ENCODE measurements at regions not wholly inside any gene's neighbourhood (a gene's known extent, or its start where the extent isn't known, plus 50 kb on each side); places are given as distances from the start of the nearest gene placed in this dataset.

DNA sequence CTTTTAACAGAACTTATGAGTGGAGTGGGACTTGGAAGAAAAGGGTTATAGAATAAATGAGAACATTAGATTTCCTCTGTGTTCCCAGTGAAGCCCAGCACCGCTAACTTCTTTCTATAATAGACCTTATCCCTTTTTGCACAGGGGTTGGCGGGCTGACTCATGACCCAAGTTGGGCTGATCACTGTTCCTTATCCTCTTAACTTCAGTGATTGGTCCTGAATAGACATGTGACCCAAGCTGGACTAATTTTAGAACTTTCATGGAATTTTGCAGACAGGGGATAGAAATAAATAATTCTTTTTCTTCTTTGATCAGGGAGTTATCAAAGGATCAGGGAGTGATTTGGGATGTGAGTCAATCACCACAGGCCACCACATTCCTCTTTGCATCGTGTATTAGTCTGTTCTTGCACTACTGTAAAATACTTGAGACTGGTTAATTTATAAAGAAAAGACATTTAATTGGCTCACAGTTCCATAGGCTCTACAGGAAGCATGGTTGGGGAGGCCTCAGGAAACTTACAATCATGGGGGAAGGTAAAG lies 75.9 kb downstream of the UCHL1 start:
- no peak for DNase-seq (ENCODE audit: low spot score)
- TF ChIP-seq, protein P1, sequence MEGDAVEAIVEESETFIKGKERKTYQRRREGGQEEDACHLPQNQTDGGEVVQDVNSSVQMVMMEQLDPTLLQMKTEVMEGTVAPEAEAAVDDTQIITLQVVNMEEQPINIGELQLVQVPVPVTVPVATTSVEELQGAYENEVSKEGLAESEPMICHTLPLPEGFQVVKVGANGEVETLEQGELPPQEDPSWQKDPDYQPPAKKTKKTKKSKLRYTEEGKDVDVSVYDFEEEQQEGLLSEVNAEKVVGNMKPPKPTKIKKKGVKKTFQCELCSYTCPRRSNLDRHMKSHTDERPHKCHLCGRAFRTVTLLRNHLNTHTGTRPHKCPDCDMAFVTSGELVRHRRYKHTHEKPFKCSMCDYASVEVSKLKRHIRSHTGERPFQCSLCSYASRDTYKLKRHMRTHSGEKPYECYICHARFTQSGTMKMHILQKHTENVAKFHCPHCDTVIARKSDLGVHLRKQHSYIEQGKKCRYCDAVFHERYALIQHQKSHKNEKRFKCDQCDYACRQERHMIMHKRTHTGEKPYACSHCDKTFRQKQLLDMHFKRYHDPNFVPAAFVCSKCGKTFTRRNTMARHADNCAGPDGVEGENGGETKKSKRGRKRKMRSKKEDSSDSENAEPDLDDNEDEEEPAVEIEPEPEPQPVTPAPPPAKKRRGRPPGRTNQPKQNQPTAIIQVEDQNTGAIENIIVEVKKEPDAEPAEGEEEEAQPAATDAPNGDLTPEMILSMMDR (IDR thresholded peaks at IDR 0.05; ENCODE audit: extremely low read depth, missing control alignments): no peak

DNA sequence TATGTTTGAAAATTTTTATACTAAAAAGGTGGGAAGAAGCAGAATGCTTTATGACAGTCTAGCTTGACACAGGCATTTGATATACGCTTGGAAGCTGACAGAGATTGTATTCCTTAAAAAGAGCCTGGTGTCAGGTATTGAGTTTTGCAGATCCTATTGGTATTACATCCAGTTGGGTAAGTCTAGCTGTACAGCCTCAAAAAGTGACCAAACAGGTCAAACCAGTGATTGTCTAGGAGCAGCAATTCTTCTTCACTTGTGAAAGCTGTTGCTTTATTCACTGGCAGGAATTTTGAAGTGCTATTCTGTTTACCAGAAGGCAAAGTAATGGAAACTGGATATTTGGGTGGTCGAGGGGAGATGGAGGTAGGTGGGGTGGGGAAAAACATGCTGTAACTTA lies 77.5 kb downstream of the UCHL1 start:
- TF ChIP-seq, protein P1 (IDR thresholded peaks at IDR 0.05; ENCODE audit: extremely low read depth, missing control alignments): no peak
- no peak for DNase-seq (ENCODE audit: low spot score)

DNA sequence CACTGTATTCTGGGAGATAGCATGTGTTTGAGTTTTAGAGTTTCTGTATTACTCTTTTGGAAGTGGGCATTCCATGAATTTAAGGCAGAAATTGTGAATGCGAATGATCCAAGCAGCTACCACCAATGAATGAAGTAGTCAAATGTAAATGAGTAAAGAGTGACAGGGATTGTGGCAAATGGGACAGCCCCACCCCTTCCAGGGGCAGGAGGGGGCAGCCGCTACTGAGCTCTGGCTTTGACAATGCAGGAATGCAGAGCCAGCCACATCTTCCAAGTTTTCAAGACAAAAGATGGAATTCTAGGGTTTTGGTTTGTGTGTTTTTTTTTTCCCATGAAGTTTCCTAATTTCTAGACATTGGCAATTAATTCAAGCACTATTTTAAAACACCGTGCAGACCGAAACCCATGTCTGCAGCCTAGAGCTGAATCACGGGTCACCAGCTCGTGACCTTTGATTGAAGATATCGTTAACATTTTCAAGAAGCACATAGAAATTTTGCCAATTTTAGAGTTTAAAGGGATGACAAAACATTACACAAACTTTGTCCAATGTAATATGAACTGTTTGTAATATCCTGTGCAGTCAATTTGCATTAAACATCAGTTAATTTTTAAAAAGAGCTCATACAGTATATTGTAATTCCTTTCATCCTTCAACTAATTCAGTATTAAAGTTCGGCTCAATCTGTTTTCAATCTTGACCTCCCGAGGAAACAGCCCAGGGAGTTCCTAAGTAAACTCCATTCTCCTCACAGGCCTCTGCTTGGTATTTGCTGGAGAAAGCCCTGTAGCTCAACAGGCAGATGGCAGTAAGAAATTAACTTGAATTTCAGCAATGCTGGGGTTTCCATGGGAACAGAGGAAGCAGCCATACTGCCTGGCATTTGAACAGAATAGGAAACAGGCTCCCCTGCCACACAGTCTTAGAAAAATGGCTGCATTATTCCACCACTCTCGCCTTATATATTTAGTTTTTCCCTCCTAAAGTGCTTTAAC lies 83.4 kb downstream of the UCHL1 start:
- no peak for DNase-seq (ENCODE audit: low spot score)
- TF ChIP-seq, protein P1 (IDR thresholded peaks at IDR 0.05; ENCODE audit: extremely low read depth, missing control alignments): no peak

DNA sequence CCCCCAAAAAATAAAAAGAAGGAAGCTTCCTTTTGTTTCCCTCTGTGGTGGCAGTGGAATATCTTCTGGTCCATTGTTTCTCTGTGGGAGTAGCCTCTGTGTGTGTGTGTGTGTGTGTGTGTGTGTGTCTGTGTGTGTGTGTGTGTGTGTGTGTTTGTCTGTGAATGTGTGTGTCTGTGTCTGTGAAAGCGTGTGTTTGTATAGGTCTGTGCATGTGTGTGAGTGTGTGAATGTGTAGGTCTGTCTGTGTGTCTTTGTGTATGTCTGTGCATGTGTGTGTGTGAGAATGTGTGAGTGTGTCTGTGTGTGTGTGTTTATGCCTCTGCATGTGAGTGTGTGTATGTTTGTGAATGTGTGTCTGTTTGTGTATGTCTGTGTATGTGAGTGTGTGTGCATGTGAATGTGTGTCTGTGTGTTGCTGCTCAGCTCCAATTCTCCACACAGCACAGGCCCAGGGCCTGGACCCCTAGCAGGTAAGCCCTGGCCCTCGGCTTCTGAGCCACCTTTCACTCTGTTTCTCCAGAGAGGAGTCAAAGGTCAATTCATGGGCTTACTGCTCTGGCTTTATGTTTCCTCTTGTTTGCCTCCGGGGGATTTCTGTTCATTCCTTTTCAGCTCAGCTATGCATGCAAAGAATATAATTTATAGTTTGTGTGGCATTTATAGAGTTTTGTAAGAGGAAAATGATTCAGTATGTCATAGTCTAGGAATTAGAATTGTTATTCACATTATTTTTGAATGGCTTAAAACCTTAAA lies 89.8 kb downstream of the UCHL1 start:
- TF ChIP-seq, protein P1 (IDR thresholded peaks at IDR 0.05; ENCODE audit: extremely low read depth, missing control alignments): no peak
- DNase-seq (ENCODE audit: low spot score): no peak

DNA sequence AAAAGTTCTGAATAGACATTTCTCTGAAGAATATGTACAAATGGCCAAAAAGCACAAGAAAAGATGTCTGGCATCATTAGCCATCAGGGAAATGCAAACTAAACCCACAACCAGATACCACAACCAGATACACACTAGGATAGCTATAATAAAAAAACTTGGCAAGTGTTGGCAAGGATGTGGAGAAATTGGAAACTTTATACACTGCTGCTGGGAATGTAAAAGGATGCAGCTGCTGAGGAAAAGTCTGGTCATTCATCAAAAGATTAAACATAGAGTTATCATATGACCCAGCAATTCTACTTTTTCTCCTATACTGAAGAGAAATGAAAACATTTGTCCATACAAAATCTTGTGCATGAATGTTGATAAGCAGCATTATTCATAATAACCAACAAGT lies 92.3 kb downstream of the UCHL1 start:
- DNase-seq (ENCODE audit: low spot score): no peak

DNA sequence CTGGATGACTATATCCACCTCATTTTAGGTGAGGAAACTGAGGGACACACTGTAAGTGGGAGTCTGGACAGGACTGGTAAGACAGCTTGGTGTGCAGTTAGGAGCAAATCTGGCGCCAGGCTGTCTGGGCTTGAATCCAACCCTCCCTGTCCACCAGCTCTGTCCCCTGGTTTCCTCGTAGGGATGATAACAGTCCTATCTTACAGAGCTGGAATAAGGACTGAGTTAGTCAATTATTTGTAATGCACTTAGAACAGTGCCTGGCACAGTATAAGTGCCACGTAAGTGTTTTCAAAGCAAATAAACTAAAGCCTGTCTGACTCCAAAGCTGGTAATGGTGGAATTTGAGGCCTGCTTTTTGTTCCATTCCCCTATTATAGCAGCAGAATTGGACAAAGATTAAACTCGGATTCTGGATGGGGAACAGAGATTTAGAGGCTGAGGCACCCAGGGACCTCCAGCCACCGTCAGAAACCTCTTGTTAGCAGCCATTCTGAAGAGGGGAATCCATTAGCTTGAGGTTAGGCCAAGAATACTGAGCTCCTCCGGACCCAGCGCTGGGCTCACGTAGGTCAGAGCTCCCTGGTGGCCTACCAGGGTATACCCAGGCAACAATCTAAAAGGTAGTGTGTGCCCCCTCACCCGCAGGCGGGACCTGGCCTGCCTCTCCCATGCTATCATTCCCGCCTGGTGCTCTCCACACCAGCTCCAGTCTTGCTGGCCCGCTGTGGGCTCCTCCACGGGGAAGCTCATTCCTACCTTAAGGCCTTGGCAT lies 102.1 kb downstream of the UCHL1 start:
- TF ChIP-seq, protein P1 (IDR thresholded peaks at IDR 0.05; ENCODE audit: extremely low read depth, missing control alignments): no peak

More for the DNA sequence above, 92.3 kb downstream of the UCHL1 start:
- TF ChIP-seq, protein P1 (IDR thresholded peaks at IDR 0.05; ENCODE audit: extremely low read depth, missing control alignments): no peak

More for the DNA sequence above, 102.1 kb downstream of the UCHL1 start:
- no peak for DNase-seq (ENCODE audit: low spot score)

Data from GM20000 (cell line).